ENCODE measurements at regions not wholly inside any gene's neighbourhood (a gene's known extent, or its start where the extent isn't known, plus 50 kb on each side); places are given as distances from the start of the nearest gene placed in this dataset.

DNA sequence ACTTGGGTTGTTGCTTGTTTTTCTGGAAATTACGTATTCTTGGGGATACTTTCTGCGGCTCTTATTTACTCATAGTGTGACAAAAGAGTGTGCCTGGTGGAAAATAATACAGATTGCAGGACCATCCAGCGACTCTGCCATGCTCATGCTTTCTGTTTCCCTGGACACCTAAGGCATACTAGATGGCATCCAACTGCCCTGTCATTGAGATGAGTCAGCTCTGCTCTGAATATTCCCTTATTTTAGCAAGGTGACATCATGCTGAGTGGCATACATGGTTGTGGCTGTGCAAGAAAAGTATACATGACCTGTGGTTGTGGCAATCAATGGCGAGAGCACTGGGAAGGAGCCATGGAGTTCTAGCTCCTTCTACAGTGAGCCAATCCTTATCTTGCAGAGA is 471.0 kb downstream of the TMEM182 start:
- Mint-ChIP-seq H3K9me3 (peaks cover 0 to 3% of the 10 kb centered on the region in 2 experiments; a peak in 2 of 5 replicates), H3K4me1 (no peaks in the 10 kb centered on the region), H3K4me3 (no peak overlapping the region), H3K36me3 (ENCODE audit: insufficient read depth in 1 of 3, low read depth in 3 of 3) (no peaks in the 10 kb centered on the region), H3K27ac (peak overlapping the region in 1 of 3 experiments; percentile 60; a peak in 1 of 7 replicates), H3K27me3 (ENCODE audit: low read depth) (no peaks in the 10 kb centered on the region)
- Histone ChIP-seq H3K18ac (ENCODE audit: insufficient read length, low read depth, low read length) (no peak overlapping the region), H3K79me2 (ENCODE audit: insufficient read depth, low read length) (no peaks in the 10 kb centered on the region), H4K8ac (replicated peaks; ENCODE audit: insufficient read length, low read depth, low read length) (no peak overlapping the region), H2BK120ac (ENCODE audit: low read depth, low read length, poor library complexity, severe bottlenecking) (no peak overlapping the region), H3K9ac (ENCODE audit: extremely low read depth, insufficient read length, low read length) (no peak overlapping the region), H3K23ac (ENCODE audit: insufficient read length, low read depth, low read length) (no peak overlapping the region), H3K27ac (ENCODE audit: insufficient read length, low read depth, low read length) (no peak overlapping the region), H3K56ac (ENCODE audit: insufficient read length, low read depth, low read length) (no peak overlapping the region), H2AFZ (ENCODE audit: low read length) (no peak overlapping the region), H2BK5ac (ENCODE audit: insufficient read length, low read length) (no peak overlapping the region), H2AK5ac (ENCODE audit: insufficient read length, low read length) (no peak overlapping the region), H2BK20ac (ENCODE audit: low read depth, low read length, poor library complexity, severe bottlenecking) (no peak overlapping the region), H3K4ac (ENCODE audit: low read depth, low read length) (no peak overlapping the region), H2BK15ac (ENCODE audit: low read depth, low read length) (no peak overlapping the region), H3T11ph (ENCODE audit: low read length) (no peak overlapping the region), H4K91ac (ENCODE audit: insufficient read length, low read depth, low read length) (no peak overlapping the region), H3K9me3 (ENCODE audit: control insufficient read depth, low read depth, low read length) (no peaks in the 10 kb centered on the region), H2BK12ac (ENCODE audit: insufficient read length, low read depth, low read length) (no peak overlapping the region), H3K79me1 (ENCODE audit: insufficient read depth, low read depth, low read length, poor library complexity, severe bottlenecking) (no peaks in the 10 kb centered on the region), H3K4me1 (ENCODE audit: insufficient read depth, low read length) (no peaks in the 10 kb centered on the region), H4K5ac (ENCODE audit: insufficient read length, low read depth, low read length) (no peak overlapping the region), H3K14ac (ENCODE audit: insufficient read depth, low read length) (no peak overlapping the region), H3K4me2 (ENCODE audit: insufficient read depth, insufficient read length, low read length) (no peak overlapping the region), H4K20me1 (ENCODE audit: control insufficient read depth, insufficient read depth, insufficient read length) (no peaks in the 10 kb centered on the region), H3K27me3 (ENCODE audit: insufficient read depth, low read length) (no peaks in the 10 kb centered on the region), H3K23me2 (ENCODE audit: insufficient read length, low read depth, low read length, poor library complexity, severe bottlenecking) (no peaks in the 10 kb centered on the region)
- no peak for DNase-seq
- no peak for TF ChIP-seq CTCF (conservative IDR thresholded peaks at IDR 0.05)
- WGBS (ENCODE audit: extremely low coverage, insufficient read length, low lambda C conversion rate): no CpG with 5 or more reads among the region's 4 CpGs
